ENCODE measurements at regions not wholly inside any gene's neighbourhood (a gene's known extent, or its start where the extent isn't known, plus 50 kb on each side); places are given as distances from the start of the nearest gene placed in this dataset.

DNA sequence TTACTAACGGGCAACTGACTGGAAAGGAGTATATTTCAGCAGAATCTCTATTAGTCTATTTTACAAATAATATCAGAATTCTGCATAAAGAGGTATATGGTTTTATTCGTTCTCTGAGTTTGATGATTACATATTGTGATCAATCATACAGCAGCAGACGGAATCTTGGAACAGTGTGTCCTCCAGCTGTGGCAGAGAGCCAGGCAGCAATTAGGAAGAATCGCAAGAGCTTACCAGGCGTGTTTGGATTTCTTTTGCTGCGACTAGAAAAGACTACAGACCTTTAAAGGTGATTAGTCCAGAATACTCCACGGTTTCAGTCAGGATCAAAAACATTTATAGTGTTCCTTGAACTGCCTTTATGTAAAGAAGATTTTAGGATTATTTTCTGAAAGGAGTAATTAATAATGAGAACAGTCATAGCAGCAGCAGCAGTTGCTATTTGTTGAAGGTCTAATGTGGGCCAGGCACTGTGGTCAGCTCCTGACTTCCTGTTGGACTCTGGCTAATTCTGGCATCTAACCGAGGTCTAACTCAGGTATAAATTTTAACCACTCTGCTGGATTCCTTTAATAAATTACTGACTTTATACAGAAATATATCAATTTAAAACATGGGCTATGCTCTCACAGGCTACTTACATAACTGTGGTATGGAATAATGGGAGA lies 225.3 kb upstream of the CXorf66 start:
- TF ChIP-seq CTCF (IDR thresholded peaks at IDR 0.05) (no peak), POLR2A (IDR thresholded peaks at IDR 0.05) (no peak), POLR2AphosphoS5 (IDR thresholded peaks at IDR 0.05) (no peak)

All from transverse colon (tissue), 4 donors.